GM12891 (cell line): ENCODE measurements at regions not wholly inside any gene's neighbourhood (a gene's known extent, or its start where the extent isn't known, plus 50 kb on each side); places are given as distances from the start of the nearest gene placed in this dataset.

ENCODE experiments used
- POLR2A ChIP-seq: IDR thresholded peaks from 2 replicates; pipeline ENCODE4 v1.6.1; 2011; ENCODE audit warnings: low read depth, low read length, control low read depth
- POLR2AphosphoS5 ChIP-seq: IDR thresholded peaks from 2 replicates; pipeline ENCODE4 v1.6.1; 2011; ENCODE audit warnings: low read depth, low read length, control low read depth
- TAF1 ChIP-seq: IDR thresholded peaks from 2 replicates; pipeline ENCODE4 v1.6.1; 2011; ENCODE audit warnings: low read depth, low read length, control low read depth

GRCh38 chr5:68404246-68404645 is 188.7 kb downstream of the PIK3R1 start:
- TF ChIP-seq POLR2AphosphoS5 (no peak), POLR2A (no peak), TAF1 (no peak)
